A673 (cell line): ENCODE measurements at regions not wholly inside any gene's neighbourhood (a gene's known extent, or its start where the extent isn't known, plus 50 kb on each side); places are given as distances from the start of the nearest gene placed in this dataset.

ENCODE experiments used
- EZH2 ChIP-seq: fragments of 200-600 bp; sonication (generic); IDR thresholded peaks from 2 replicates; pipeline ENCODE4 v1.6.1; 2017; ENCODE audit warnings: borderline replicate concordance, low read depth, mild to moderate bottlenecking, mixed read lengths, antibody characterized with exemption, low read length; ENCODE audit not compliant: poor library complexity, severe bottlenecking
- TF ChIP-seq, protein P1 (sequence below): fragments of 300-800, 200-600 bp; sonication (generic); conservative IDR thresholded peaks from 2 replicates; pipeline ENCODE4 v1.5.1; 2017; ENCODE audit warnings: low read depth, mild to moderate bottlenecking, antibody characterized with exemption, low read length, moderate library complexity, mixed read lengths

DNA sequence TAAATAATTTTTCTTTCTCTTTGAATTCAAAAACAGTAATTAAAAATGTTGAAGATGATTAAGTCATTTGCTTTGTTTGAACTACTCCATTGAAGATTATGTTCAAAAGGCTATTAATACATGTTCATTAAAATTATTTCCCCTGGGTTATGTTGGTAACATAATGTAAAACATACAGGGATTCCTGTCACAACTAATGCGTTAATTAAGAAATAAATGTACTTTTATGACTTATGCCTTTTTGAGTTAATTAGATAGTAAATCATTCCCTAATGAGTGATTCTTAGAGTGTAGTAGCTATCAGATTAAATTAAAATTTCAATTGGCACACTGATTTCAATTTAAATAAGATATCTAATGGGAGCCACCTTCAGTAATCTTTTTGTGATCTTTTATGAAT is 549.1 kb downstream of the ANKRD50 start:
- TF ChIP-seq, protein P1, sequence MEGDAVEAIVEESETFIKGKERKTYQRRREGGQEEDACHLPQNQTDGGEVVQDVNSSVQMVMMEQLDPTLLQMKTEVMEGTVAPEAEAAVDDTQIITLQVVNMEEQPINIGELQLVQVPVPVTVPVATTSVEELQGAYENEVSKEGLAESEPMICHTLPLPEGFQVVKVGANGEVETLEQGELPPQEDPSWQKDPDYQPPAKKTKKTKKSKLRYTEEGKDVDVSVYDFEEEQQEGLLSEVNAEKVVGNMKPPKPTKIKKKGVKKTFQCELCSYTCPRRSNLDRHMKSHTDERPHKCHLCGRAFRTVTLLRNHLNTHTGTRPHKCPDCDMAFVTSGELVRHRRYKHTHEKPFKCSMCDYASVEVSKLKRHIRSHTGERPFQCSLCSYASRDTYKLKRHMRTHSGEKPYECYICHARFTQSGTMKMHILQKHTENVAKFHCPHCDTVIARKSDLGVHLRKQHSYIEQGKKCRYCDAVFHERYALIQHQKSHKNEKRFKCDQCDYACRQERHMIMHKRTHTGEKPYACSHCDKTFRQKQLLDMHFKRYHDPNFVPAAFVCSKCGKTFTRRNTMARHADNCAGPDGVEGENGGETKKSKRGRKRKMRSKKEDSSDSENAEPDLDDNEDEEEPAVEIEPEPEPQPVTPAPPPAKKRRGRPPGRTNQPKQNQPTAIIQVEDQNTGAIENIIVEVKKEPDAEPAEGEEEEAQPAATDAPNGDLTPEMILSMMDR, result no peak
- no peak for TF ChIP-seq EZH2
